Panc1 (cell line): ENCODE measurements at regions not wholly inside any gene's neighbourhood (a gene's known extent, or its start where the extent isn't known, plus 50 kb on each side); places are given as distances from the start of the nearest gene placed in this dataset.

Source experiments
- ATAC-seq: fragments of 200-7000 bp; cut with Tn5 transposase; 2 replicates; pipeline ENCODE4 v1.9.1; 2020; ENCODE audit warnings: mild to moderate bottlenecking, moderate library complexity
- BruUV-seq: library from RNA; stranded (reverse); fragments of 400-500 nt; replicated peaks from 2 replicates; lab custom pipeline; 2021; lab: Mats Ljungman, UMichigan
- CTCF ChIA-PET: fragments of 300-600 bp; sonication (Branson Sonifier 250); formaldehyde crosslinking; loops from one replicate; lab custom pipeline; 2022; ENCODE audit warnings: antibody characterized with exemption; lab: Charles Lee
- POLR2A ChIA-PET: fragments of 300-600 bp; sonication (Branson Sonifier 250); formaldehyde crosslinking; loops from one replicate; lab custom pipeline; 2022; ENCODE audit warnings: antibody characterized with exemption; lab: Charles Lee
- DNase-seq: peaks from one replicate; pipeline ENCODE4 v3.0.0-alpha.2; 2010; ENCODE audit warnings: low read depth, low spot score
- H3K27ac ChIP-seq: 2 replicates; pipeline ENCODE4 v1.5.1; 2011; ENCODE audit warnings: mild to moderate bottlenecking, low read length, inconsistent platforms
- H3K27me3 ChIP-seq: fragments of 200-500 bp; sonication (Bioruptor generic); 2 replicates; pipeline ENCODE4 v1.6.0; 2014; ENCODE audit warnings: low read length, inconsistent platforms; ENCODE audit not compliant: control insufficient read depth, insufficient read depth
- H3K36me3 ChIP-seq: fragments of 200-500 bp; sonication (Bioruptor generic); 2 replicates; pipeline ENCODE4 v1.5.1; 2014; ENCODE audit warnings: inconsistent platforms, mild to moderate bottlenecking, low read length, moderate library complexity; ENCODE audit not compliant: control insufficient read depth, insufficient read depth
- H3K4me1 ChIP-seq: 2 replicates; pipeline ENCODE4 v1.5.1; 2011; ENCODE audit warnings: inconsistent platforms, mild to moderate bottlenecking, low read length, moderate library complexity; ENCODE audit not compliant: control insufficient read depth, insufficient read depth
- H3K4me3 ChIP-seq, 2 experiments: 2 replicates each; pipeline ENCODE4 v1.5.1; 2011 to 2012; ENCODE audit warnings: low read depth in 2 of 2, low read length in 2 of 2, mild to moderate bottlenecking in 2 of 2, inconsistent platforms in 1 of 2, moderate library complexity in 1 of 2
- H3K9me3 ChIP-seq: fragments of 200-500 bp; sonication (Bioruptor generic); 2 replicates; pipeline ENCODE4 v1.5.1; 2014; ENCODE audit warnings: low read depth, mild to moderate bottlenecking, inconsistent platforms, low read length, moderate library complexity; ENCODE audit not compliant: control insufficient read depth, insufficient read depth
- CTCF ChIP-seq: fragments of 450-650 bp; IDR thresholded peaks from 2 replicates; pipeline ENCODE4 v1.5.1; 2017; ENCODE audit warnings: mild to moderate bottlenecking
- POLR2AphosphoS5 ChIP-seq: IDR thresholded peaks from 2 replicates; pipeline ENCODE4 v1.6.1; 2012; ENCODE audit warnings: mild to moderate bottlenecking, low read depth, low read length, moderate library complexity
- REST ChIP-seq, 2 experiments: IDR thresholded peaks; 2 replicates each; pipeline ENCODE4 v1.6.1; 2011 to 2012; ENCODE audit warnings: low read depth in 2 of 2, control low read depth in 1 of 2, low read length in 1 of 2, mild to moderate bottlenecking in 1 of 2, moderate library complexity in 1 of 2; ENCODE audit not compliant: insufficient read depth in 1 of 2
- SIN3A ChIP-seq: IDR thresholded peaks from 2 replicates; pipeline ENCODE4 v1.6.1; 2012; ENCODE audit warnings: low read depth, mild to moderate bottlenecking, low read length, moderate library complexity, borderline replicate concordance; ENCODE audit not compliant: insufficient read depth
- TCF7L2 ChIP-seq: IDR thresholded peaks from 2 replicates; pipeline ENCODE4 v1.6.1; 2011; ENCODE audit warnings: mild to moderate bottlenecking, low read depth, low read length, inconsistent platforms
- in situ Hi-C: cut with HindIII; loops from 2 replicates; pipeline ENCODE4 v1.10.0; 2016; ENCODE audit warnings: low sequenced_read_pairs, low pct_unique_long_range_greater_than_20kb
- intact Hi-C: fragments of 100-400 bp; cut with micrococcal nuclease; formaldehyde crosslinking; loops from one replicate; pipeline ENCODE4 v1.10.0; 2022; ENCODE audit not compliant: unreplicated experiment

GRCh38 chr6:156031516-156031915 is 575.9 kb upstream of the NOX3 start:
- in situ Hi-C loops (no loop called here), intact Hi-C loops (no loop called here)
- CTCF ChIA-PET, result no interaction called here
- BruUV-seq, result no TSS peak
- Histone ChIP-seq H3K27ac (no peak overlapping the region), H3K4me3 (no peak overlapping the region), H3K27me3 (no peaks in the 10 kb centered on the region), H3K36me3 (no peaks in the 10 kb centered on the region), H3K4me1 (no peaks in the 10 kb centered on the region), H3K9me3 (peaks cover 4% of the 10 kb centered on the region; the same call in 1 of the 2 replicates)
- DNase-seq (no peak), ATAC-seq (no peak)
- TF ChIP-seq CTCF, result no peak
- TF ChIP-seq SIN3A, result no peak
- TF ChIP-seq POLR2AphosphoS5, result no peak
- no peak for TF ChIP-seq TCF7L2
- TF ChIP-seq REST (IDR thresholded peaks at IDR 0.05; ENCODE audit: insufficient read depth in 1 of 2, low read depth in 2 of 2, low read length in 1 of 2), result no peak
- POLR2A ChIA-PET, result no interaction called here

- ChIA-PET CTCF (no interaction called here), POLR2A (no interaction called here)
- ATAC-seq (no peak), DNase-seq (no peak)
- peaks cover 5% of the 10 kb centered on the region; the same call in 1 of the 2 replicates for H3K9me3 ChIP-seq
- no peak overlapping the region for H3K4me3 ChIP-seq
- H3K27ac ChIP-seq, result no peak overlapping the region
- H3K36me3 ChIP-seq, result no peaks in the 10 kb centered on the region
- no peaks in the 10 kb centered on the region for H3K27me3 ChIP-seq
- no peak for TF ChIP-seq TCF7L2
- no peak for TF ChIP-seq CTCF
- no peak for TF ChIP-seq SIN3A
- intact Hi-C loops, result no loop called here
- H3K4me1 ChIP-seq, result no peaks in the 10 kb centered on the region
- no TSS peak for BruUV-seq
- in situ Hi-C loops, result no loop called here
Observed at GRCh38 chr6:156030053-156030452, 574.4 kb upstream of the NOX3 start.
